ENCODE measurements at regions not wholly inside any gene's neighbourhood (a gene's known extent, or its start where the extent isn't known, plus 50 kb on each side); places are given as distances from the start of the nearest gene placed in this dataset.

- H3K36me3 Mint-ChIP-seq (ENCODE audit: low read depth, unreplicated experiment) = peaks cover 1% of the 10 kb centered on the region
- H3K9me3 Mint-ChIP-seq (ENCODE audit: unreplicated experiment) = peaks cover 7% of the 10 kb centered on the region
- no peak overlapping the region for H3K4me3 Mint-ChIP-seq (ENCODE audit: unreplicated experiment)
- Histone ChIP-seq H4K20me1 (ENCODE audit: insufficient read depth, low read length) (no peaks in the 10 kb centered on the region), H3K27me3 (ENCODE audit: insufficient read depth, low read length) (no peaks in the 10 kb centered on the region), H3K27ac (ENCODE audit: low read depth, low read length) (no peak overlapping the region), H3K9me3 (ENCODE audit: insufficient read depth, low read depth, low read length) (no peaks in the 10 kb centered on the region), H3K4me3 (ENCODE audit: insufficient read depth, low read depth, low read length) (no peak overlapping the region), H2AFZ (ENCODE audit: low read depth, low read length) (no peak overlapping the region), H3K4me2 (ENCODE audit: low read length) (no peak overlapping the region), H3K36me3 (ENCODE audit: insufficient read depth, low read length) (no peaks in the 10 kb centered on the region), H3K4me1 (ENCODE audit: insufficient read depth, low read length) (peaks cover 38% of the 10 kb centered on the region), H3K9ac (ENCODE audit: low read length) (no peak overlapping the region), H3K79me2 (ENCODE audit: insufficient read depth, low read length) (no peaks in the 10 kb centered on the region)
- H3K4me1 Mint-ChIP-seq (ENCODE audit: low read depth, unreplicated experiment) = peaks cover 4% of the 10 kb centered on the region
- DNase-seq (ENCODE audit: low read depth) (no peak), FAIRE-seq (no peak)
- H3K27ac Mint-ChIP-seq (ENCODE audit: unreplicated experiment) = no peak overlapping the region
- TF ChIP-seq CTCF (IDR thresholded peaks at IDR 0.05; ENCODE audit: insufficient read depth, low read depth, low read length) (no peak), EZH2 (IDR thresholded peaks at IDR 0.05; ENCODE audit: insufficient read depth, low read length) (no peak)
- H3K27me3 Mint-ChIP-seq (ENCODE audit: low read depth, unreplicated experiment) = peaks cover 5% of the 10 kb centered on the region
Measured at GRCh38 chr14:56000846-56001245, 117.4 kb upstream of the PELI2 start.

- TF ChIP-seq CTCF (IDR thresholded peaks at IDR 0.05; ENCODE audit: insufficient read depth, low read depth, low read length) (no peak), EZH2 (IDR thresholded peaks at IDR 0.05; ENCODE audit: insufficient read depth, low read length) (no peak)
- Mint-ChIP-seq H3K4me3 (ENCODE audit: unreplicated experiment) (no peak overlapping the region), H3K27ac (ENCODE audit: unreplicated experiment) (no peak overlapping the region), H3K36me3 (ENCODE audit: low read depth, unreplicated experiment) (peaks cover 1% of the 10 kb centered on the region), H3K4me1 (ENCODE audit: low read depth, unreplicated experiment) (peaks cover 4% of the 10 kb centered on the region), H3K27me3 (ENCODE audit: low read depth, unreplicated experiment) (peaks cover 5% of the 10 kb centered on the region), H3K9me3 (ENCODE audit: unreplicated experiment) (peaks cover 7% of the 10 kb centered on the region)
- Histone ChIP-seq H3K4me1 (ENCODE audit: insufficient read depth, low read length) (peaks cover 43% of the 10 kb centered on the region), H2AFZ (ENCODE audit: low read depth, low read length) (no peak overlapping the region), H3K4me2 (ENCODE audit: low read length) (peak overlapping the region; percentile 50), H3K27ac (ENCODE audit: low read depth, low read length) (peak overlapping the region; percentile 61), H3K9ac (ENCODE audit: low read length) (peak overlapping the region; percentile 62), H3K36me3 (ENCODE audit: insufficient read depth, low read length) (no peaks in the 10 kb centered on the region), H3K4me3 (ENCODE audit: insufficient read depth, low read depth, low read length) (no peak overlapping the region), H3K9me3 (ENCODE audit: insufficient read depth, low read depth, low read length) (no peaks in the 10 kb centered on the region), H3K79me2 (ENCODE audit: insufficient read depth, low read length) (no peaks in the 10 kb centered on the region), H3K27me3 (ENCODE audit: insufficient read depth, low read length) (no peaks in the 10 kb centered on the region), H4K20me1 (ENCODE audit: insufficient read depth, low read length) (no peaks in the 10 kb centered on the region)
- peak; percentile 73 for DNase-seq (ENCODE audit: low read depth)
- peak; percentile 55 for FAIRE-seq
Measured at GRCh38 chr14:56002342-56002741, 115.9 kb upstream of the PELI2 start.

- H3K9me3 Mint-ChIP-seq (ENCODE audit: unreplicated experiment) = peaks cover 5% of the 10 kb centered on the region
- Histone ChIP-seq H3K27me3 (ENCODE audit: insufficient read depth, low read length) (no peaks in the 10 kb centered on the region), H3K4me1 (ENCODE audit: insufficient read depth, low read length) (peaks cover 43% of the 10 kb centered on the region), H3K4me3 (ENCODE audit: insufficient read depth, low read depth, low read length) (no peak overlapping the region), H3K79me2 (ENCODE audit: insufficient read depth, low read length) (no peaks in the 10 kb centered on the region), H2AFZ (ENCODE audit: low read depth, low read length) (no peak overlapping the region), H3K9ac (ENCODE audit: low read length) (peak overlapping the region; percentile 62), H3K4me2 (ENCODE audit: low read length) (peak overlapping the region; percentile 50), H4K20me1 (ENCODE audit: insufficient read depth, low read length) (no peaks in the 10 kb centered on the region), H3K9me3 (ENCODE audit: insufficient read depth, low read depth, low read length) (no peaks in the 10 kb centered on the region), H3K36me3 (ENCODE audit: insufficient read depth, low read length) (no peaks in the 10 kb centered on the region), H3K27ac (ENCODE audit: low read depth, low read length) (peak overlapping the region; percentile 61)
- H3K27ac Mint-ChIP-seq (ENCODE audit: unreplicated experiment) = no peak overlapping the region
- no peak for FAIRE-seq
- H3K36me3 Mint-ChIP-seq (ENCODE audit: low read depth, unreplicated experiment) = peaks cover 1% of the 10 kb centered on the region
- H3K4me1 Mint-ChIP-seq (ENCODE audit: low read depth, unreplicated experiment) = peaks cover 4% of the 10 kb centered on the region
- peaks cover 5% of the 10 kb centered on the region for H3K27me3 Mint-ChIP-seq (ENCODE audit: low read depth, unreplicated experiment)
- DNase-seq (ENCODE audit: low read depth) = no peak
- no peak overlapping the region for H3K4me3 Mint-ChIP-seq (ENCODE audit: unreplicated experiment)
- TF ChIP-seq EZH2 (IDR thresholded peaks at IDR 0.05; ENCODE audit: insufficient read depth, low read length) (no peak), CTCF (IDR thresholded peaks at IDR 0.05; ENCODE audit: insufficient read depth, low read depth, low read length) (no peak)
Measured at GRCh38 chr14:56002876-56003625, 115.2 kb upstream of the PELI2 start.
